B cell (primary cell): ENCODE measurements at regions not wholly inside any gene's neighbourhood (a gene's known extent, or its start where the extent isn't known, plus 50 kb on each side); places are given as distances from the start of the nearest gene placed in this dataset.

Experiments
- ATAC-seq: fragments of 200-7000 bp; cut with Tn5 transposase; one replicate; pipeline ENCODE4 v1.10.0; 2021; ENCODE audit warnings: low read depth, mild to moderate bottlenecking, moderate number of reproducible peaks, moderate library complexity
- CTCF ChIA-PET: fragments of 350-600 bp; sonication (Branson Sonifier 250); formaldehyde crosslinking; loops from one replicate; lab custom pipeline; 2021; ENCODE audit warnings: antibody characterized with exemption, inconsistent platforms; lab: Charles Lee
- POLR2A ChIA-PET: fragments of 350-600 bp; sonication (Branson Sonifier 250); formaldehyde crosslinking; loops from one replicate; lab custom pipeline; 2021; ENCODE audit warnings: antibody characterized with exemption; lab: Charles Lee
- DNase-seq: peaks from one replicate; pipeline ENCODE4 v3.0.0; 2013
- H2AFZ ChIP-seq: 2 replicates; pipeline ENCODE4 v1.6.1; 2012; ENCODE audit warnings: mild to moderate bottlenecking, low read depth, low read length; ENCODE audit not compliant: insufficient read depth, poor library complexity, severe bottlenecking
- H3K27ac ChIP-seq, 2 donors: 1 replicate in 1 of 2; 2 replicates in 1 of 2; pipeline ENCODE4 v1.5.1; 2012 to 2013; ENCODE audit warnings: low read length in 2 of 2, mild to moderate bottlenecking in 2 of 2, moderate library complexity in 1 of 2
- H3K27me3 ChIP-seq, 4 experiments: fragments of 200-600 bp in 1 of 4; sonication (generic) in 1 of 4; replicated peaks in 1 of 4; 1 replicate in 2 of 4; 2 replicates in 2 of 4; pipeline versions ENCODE4 v1.6.1 to v1.7.0; 2013 to 2016; ENCODE audit warnings: low read length in 3 of 4, mild to moderate bottlenecking in 2 of 4, mixed read lengths in 1 of 4, moderate library complexity in 1 of 4; ENCODE audit not compliant: insufficient read depth in 4 of 4, control insufficient read depth in 3 of 4; ENCODE audit errors: control extremely low read depth in 1 of 4
- H3K36me3 ChIP-seq, 2 experiments: replicated peaks in 1 of 2; 1 replicate in 1 of 2; 2 replicates in 1 of 2; pipeline versions ENCODE4 v1.6.1 to v1.7.1; 2013; ENCODE audit warnings: low read length in 1 of 2; ENCODE audit not compliant: insufficient read depth in 2 of 2, control insufficient read depth in 1 of 2; ENCODE audit errors: control extremely low read depth in 1 of 2, extremely low read depth in 1 of 2
- H3K4me1 ChIP-seq, 2 donors: fragments of 200-600 bp in 1 of 2; sonication (generic) in 1 of 2; 1 replicate in 1 of 2; 2 replicates in 1 of 2; pipeline versions ENCODE4 v1.5.1 to v1.6.1; 2013 to 2017; ENCODE audit warnings: low read length in 2 of 2; ENCODE audit not compliant: control insufficient read depth in 2 of 2, insufficient read depth in 2 of 2
- H3K4me2 ChIP-seq: replicated peaks from 2 replicates; pipeline ENCODE3; 2012; ENCODE audit warnings: mild to moderate bottlenecking, low read depth, low read length; ENCODE audit not compliant: poor library complexity, severe bottlenecking
- H3K4me3 ChIP-seq, 5 experiments: fragments of 200-600 bp in 1 of 5; sonication (generic) in 1 of 5; 1 replicate in 3 of 5; 2 replicates in 2 of 5; pipeline versions ENCODE4 v1.5.1 to v1.7.0; 2011 to 2016; ENCODE audit warnings: low read length in 4 of 5, mild to moderate bottlenecking in 4 of 5, low read depth in 2 of 5, control low read depth in 1 of 5, moderate library complexity in 1 of 5; ENCODE audit not compliant: insufficient read depth in 1 of 5; ENCODE audit errors: control extremely low read depth in 1 of 5, extremely low read depth in 1 of 5
- H3K79me2 ChIP-seq: fragments of 200-600 bp; sonication (generic); one replicate; pipeline ENCODE4 v1.6.0; 2016; ENCODE audit warnings: low read length; ENCODE audit not compliant: control insufficient read depth, insufficient read depth
- H3K9ac ChIP-seq: fragments of 200-600 bp; sonication (generic); 2 replicates; pipeline ENCODE4 v1.6.1; 2017; ENCODE audit warnings: mild to moderate bottlenecking, low read length, moderate library complexity
- H3K9me3 ChIP-seq, 3 donors: one replicate each; pipeline versions ENCODE4 v1.6.1 to v1.7.1; 2013; ENCODE audit warnings: low read length in 2 of 3; ENCODE audit not compliant: control insufficient read depth in 2 of 3, insufficient read depth in 1 of 3; ENCODE audit errors: control extremely low read depth in 1 of 3
- H4K20me1 ChIP-seq: 2 replicates; pipeline ENCODE4 v1.6.0; 2012; ENCODE audit warnings: mild to moderate bottlenecking, low read length; ENCODE audit not compliant: insufficient read depth, control insufficient read depth, poor library complexity, severe bottlenecking
- H3K27ac Mint-ChIP-seq: one replicate; pipeline ENCODE4 v1.8.0; 2021; ENCODE audit warnings: mixed read lengths
- H3K27me3 Mint-ChIP-seq: one replicate; pipeline ENCODE4 v1.8.0; 2021; ENCODE audit warnings: mixed read lengths
- H3K4me1 Mint-ChIP-seq: one replicate; pipeline ENCODE4 v1.8.0; 2021; ENCODE audit warnings: mixed read lengths
- H3K4me3 Mint-ChIP-seq: one replicate; pipeline ENCODE4 v1.8.0; 2021; ENCODE audit warnings: mixed read lengths
- H3K9me3 Mint-ChIP-seq: one replicate; pipeline ENCODE4 v1.8.0; 2022; ENCODE audit warnings: mixed read lengths; ENCODE audit not compliant: insufficient read depth
- CTCF ChIP-seq: fragments of 200-600 bp; IDR thresholded peaks from one replicate; pipeline ENCODE4 v1.8.0; 2022; ENCODE audit warnings: antibody characterized with exemption, mild to moderate bottlenecking
- EZH2 ChIP-seq: IDR thresholded peaks from 2 replicates; pipeline ENCODE4 v1.6.1; 2012; ENCODE audit warnings: borderline replicate concordance, low read depth, mild to moderate bottlenecking, moderate library complexity, low read length; ENCODE audit not compliant: insufficient read depth, poor library complexity, severe bottlenecking
- WGBS: methylation state at CpG from one replicate; pipeline ENCODE4 v1.1.5; 2013; ENCODE audit warnings: missing lambda C conversion rate; ENCODE audit not compliant: insufficient coverage; 5-methylcytosine and 5-hydroxymethylcytosine counted together
- intact Hi-C: fragments of 100-400 bp; cut with micrococcal nuclease; formaldehyde crosslinking; loops from one replicate; pipeline ENCODE4 v1.10.0; 2022

GRCh38 chr15:29320420-29320819, 50.8 kb upstream of the NSMCE3 start:
- POLR2A ChIA-PET: no interaction called here
- no peaks in the 10 kb centered on the region for H3K4me1 ChIP-seq
- no peak for TF ChIP-seq CTCF
- TF ChIP-seq EZH2: no peak
- peaks cover 5% of the 10 kb centered on the region for H3K4me1 Mint-ChIP-seq
- no peak overlapping the region for H3K4me3 ChIP-seq
- intact Hi-C loops: no loop called here
- H3K79me2 ChIP-seq: no peaks in the 10 kb centered on the region
- no peaks in the 10 kb centered on the region for H4K20me1 ChIP-seq
- no peaks in the 10 kb centered on the region for H3K27me3 ChIP-seq
- CTCF ChIA-PET: no interaction called here
- H3K36me3 ChIP-seq: no peaks in the 10 kb centered on the region
- H3K9ac ChIP-seq: no peak overlapping the region
- H3K27ac Mint-ChIP-seq: no peak overlapping the region
- WGBS: 60% methylated on average over 1 of the region's 1 CpG
- no peak for ATAC-seq
- no peak overlapping the region for H3K27ac ChIP-seq
- no peak for DNase-seq
- peaks cover 6% of the 10 kb centered on the region for H3K9me3 Mint-ChIP-seq
- H3K9me3 ChIP-seq: peaks cover 0 to 8% (median under 1%) of the 10 kb centered on the region in 3 donors
- H3K4me3 Mint-ChIP-seq: no peak overlapping the region
- no peak overlapping the region for H2AFZ ChIP-seq
- no peaks in the 10 kb centered on the region for H3K27me3 Mint-ChIP-seq
- H3K4me2 ChIP-seq: no peak overlapping the region

DNA sequence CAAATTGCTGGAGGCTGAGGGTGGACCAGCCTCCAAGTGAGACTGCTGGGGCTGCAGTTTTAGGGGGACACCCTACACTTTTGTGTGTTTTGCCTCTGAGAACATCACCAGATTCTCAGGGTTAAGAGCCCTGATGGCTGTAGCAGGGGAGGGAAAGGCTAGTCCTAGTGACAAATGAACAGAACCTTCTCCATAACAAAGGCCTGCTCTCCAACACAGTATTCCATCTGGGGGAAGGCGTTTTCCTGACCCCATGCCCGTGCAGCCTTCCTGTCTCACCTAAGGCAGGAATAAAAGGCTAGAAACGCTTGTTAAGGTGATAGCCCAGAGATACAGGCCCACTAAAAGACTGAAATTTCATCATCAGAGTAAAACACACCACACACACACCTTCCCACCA, 50.2 kb upstream of the NSMCE3 start:
- H3K4me3 ChIP-seq: no peak overlapping the region
- H3K79me2 ChIP-seq: no peaks in the 10 kb centered on the region
- Mint-ChIP-seq H3K27me3 (no peaks in the 10 kb centered on the region), H3K9me3 (peaks cover 5% of the 10 kb centered on the region), H3K4me1 (peaks cover 5% of the 10 kb centered on the region), H3K4me3 (no peak overlapping the region), H3K27ac (no peak overlapping the region)
- H3K36me3 ChIP-seq: no peaks in the 10 kb centered on the region
- peaks cover 0 to 8% (median 0%) of the 10 kb centered on the region in 3 donors for H3K9me3 ChIP-seq
- H3K4me2 ChIP-seq: no peak overlapping the region
- ChIA-PET POLR2A (no interaction called here), CTCF (no interaction called here)
- H3K27ac ChIP-seq: no peak overlapping the region
- ATAC-seq: no peak
- intact Hi-C loops: no loop called here
- no peak for DNase-seq
- H2AFZ ChIP-seq: no peak overlapping the region
- no peaks in the 10 kb centered on the region for H3K27me3 ChIP-seq
- H3K4me1 ChIP-seq: no peaks in the 10 kb centered on the region
- H3K9ac ChIP-seq: no peak overlapping the region
- WGBS: 71% methylated on average over 1 of the region's 3 CpGs
- TF ChIP-seq EZH2 (no peak), CTCF (no peak)
- H4K20me1 ChIP-seq: no peaks in the 10 kb centered on the region
